ENCODE measurements at regions not wholly inside any gene's neighbourhood (a gene's known extent, or its start where the extent isn't known, plus 50 kb on each side); places are given as distances from the start of the nearest gene placed in this dataset.

DNA sequence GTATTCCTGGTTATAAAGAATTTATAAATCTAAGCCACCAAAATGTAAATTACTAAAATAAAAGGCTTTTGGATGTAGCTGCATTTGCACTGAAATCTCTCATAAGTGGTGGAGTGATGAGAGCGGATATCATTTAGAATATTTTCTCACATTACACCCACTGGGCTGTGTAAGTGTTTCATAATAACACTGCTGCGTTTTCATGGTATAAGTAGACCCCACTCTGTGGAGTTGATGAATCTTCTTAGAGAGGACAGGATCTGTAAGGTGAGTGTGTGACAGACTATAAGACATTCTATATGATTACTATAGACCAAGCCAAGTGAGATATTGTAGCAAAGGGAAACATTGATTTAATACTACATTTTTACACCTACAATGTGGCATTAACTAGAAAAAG lies 1024.1 kb upstream of the LRRN3 start:
- TF ChIP-seq, protein P1, sequence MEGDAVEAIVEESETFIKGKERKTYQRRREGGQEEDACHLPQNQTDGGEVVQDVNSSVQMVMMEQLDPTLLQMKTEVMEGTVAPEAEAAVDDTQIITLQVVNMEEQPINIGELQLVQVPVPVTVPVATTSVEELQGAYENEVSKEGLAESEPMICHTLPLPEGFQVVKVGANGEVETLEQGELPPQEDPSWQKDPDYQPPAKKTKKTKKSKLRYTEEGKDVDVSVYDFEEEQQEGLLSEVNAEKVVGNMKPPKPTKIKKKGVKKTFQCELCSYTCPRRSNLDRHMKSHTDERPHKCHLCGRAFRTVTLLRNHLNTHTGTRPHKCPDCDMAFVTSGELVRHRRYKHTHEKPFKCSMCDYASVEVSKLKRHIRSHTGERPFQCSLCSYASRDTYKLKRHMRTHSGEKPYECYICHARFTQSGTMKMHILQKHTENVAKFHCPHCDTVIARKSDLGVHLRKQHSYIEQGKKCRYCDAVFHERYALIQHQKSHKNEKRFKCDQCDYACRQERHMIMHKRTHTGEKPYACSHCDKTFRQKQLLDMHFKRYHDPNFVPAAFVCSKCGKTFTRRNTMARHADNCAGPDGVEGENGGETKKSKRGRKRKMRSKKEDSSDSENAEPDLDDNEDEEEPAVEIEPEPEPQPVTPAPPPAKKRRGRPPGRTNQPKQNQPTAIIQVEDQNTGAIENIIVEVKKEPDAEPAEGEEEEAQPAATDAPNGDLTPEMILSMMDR (IDR thresholded peaks at IDR 0.05), result no peak
- TF ChIP-seq EZH2phosphoT487 (IDR thresholded peaks at IDR 0.05), result no peak
- TF ChIP-seq EZH2 (IDR thresholded peaks at IDR 0.05), result no peak

All from neural progenitor cell (in vitro differentiated cells).